GM12878 (cell line): ENCODE measurements at regions not wholly inside any gene's neighbourhood (a gene's known extent, or its start where the extent isn't known, plus 50 kb on each side); places are given as distances from the start of the nearest gene placed in this dataset.

Source experiments
- ATAC-seq: fragments of 200-7000 bp; cut with Tn5 transposase; 3 replicates; pipeline ENCODE4 v1.9.1; 2020; ENCODE audit warnings: mild to moderate bottlenecking, moderate library complexity
- BruUV-seq: library from RNA; stranded (reverse); fragments of 400-500 nt; replicated peaks from 2 replicates; lab custom pipeline; 2021; lab: Mats Ljungman, UMichigan
- CTCF ChIA-PET: fragments of 300-600 bp; sonication (Branson Sonifier 250); formaldehyde crosslinking; extraction: SDS; loops from one replicate; lab custom pipeline; 2021; ENCODE audit warnings: inconsistent platforms; lab: Yijun Ruan, JAX
- POLR2A ChIA-PET: fragments of 350-600 bp; formaldehyde crosslinking; extraction: SDS; loops from one replicate; lab custom pipeline; 2021; ENCODE audit warnings: inconsistent platforms; lab: Charles Lee
- RAD21 ChIA-PET: fragments of 300-600 bp; sonication (Branson Sonifier 250); formaldehyde crosslinking; loops from one replicate; lab custom pipeline; 2023; ENCODE audit warnings: antibody characterized with exemption; ENCODE audit not compliant: unreplicated experiment; lab: Charles Lee
- SMC1A ChIA-PET: fragments of 300-600 bp; sonication (Branson Sonifier 250); formaldehyde crosslinking; loops from one replicate; lab custom pipeline; 2023; ENCODE audit not compliant: unreplicated experiment, uncharacterized antibody; lab: Charles Lee
- DNase-seq: peaks from one replicate; pipeline ENCODE4 v3.0.0-alpha.2; 2011; ENCODE audit warnings: low read depth, low spot score
- FAIRE-seq: peaks from 3 replicates; lab custom pipeline; 2011; peaks lifted over from hg19 to GRCh38; lab: Jason Lieb, UNC
- H2AFZ ChIP-seq: 2 replicates; pipeline ENCODE4 v1.6.0; 2011; ENCODE audit warnings: low read depth, low read length, control low read depth; ENCODE audit not compliant: control insufficient read depth
- H3K27ac ChIP-seq: 2 replicates; pipeline ENCODE4 v1.5.1; 2011; ENCODE audit warnings: control low read depth; ENCODE audit not compliant: control insufficient read depth, insufficient read depth
- H3K27me3 ChIP-seq, 2 experiments: replicated peaks in 1 of 2; 2 replicates each; pipeline versions ENCODE4 v1.6.0 to v1.6.1; 2011; ENCODE audit warnings: low read length in 1 of 2; ENCODE audit not compliant: control insufficient read depth in 2 of 2, insufficient read depth in 2 of 2
- H3K36me3 ChIP-seq, 2 experiments: 2 replicates each; pipeline ENCODE4 v1.5.1; 2011; ENCODE audit warnings: low read length in 1 of 2; ENCODE audit not compliant: control insufficient read depth in 2 of 2, insufficient read depth in 2 of 2
- H3K4me1 ChIP-seq: 2 replicates; pipeline ENCODE4 v1.6.1; 2011; ENCODE audit warnings: mild to moderate bottlenecking, low read length, moderate library complexity, mixed read lengths; ENCODE audit not compliant: control insufficient read depth, insufficient read depth
- H3K4me2 ChIP-seq: 2 replicates; pipeline ENCODE4 v1.6.0; 2011; ENCODE audit warnings: control low read depth; ENCODE audit not compliant: control insufficient read depth, insufficient read depth
- H3K4me3 ChIP-seq: fragments of 200-600 bp; sonication (generic); 2 replicates; pipeline ENCODE4 v1.5.1; 2016
- H3K79me2 ChIP-seq: 2 replicates; pipeline ENCODE4 v1.6.0; 2011; ENCODE audit warnings: low read length; ENCODE audit not compliant: control insufficient read depth, insufficient read depth
- H3K9ac ChIP-seq: 2 replicates; pipeline ENCODE4 v1.8.0; 2011; ENCODE audit warnings: low read length, control low read depth, mixed read lengths; ENCODE audit not compliant: control insufficient read depth, insufficient read depth
- H3K9me3 ChIP-seq: replicated peaks from 3 replicates; pipeline ENCODE4 v1.5.1; 2011; ENCODE audit warnings: mild to moderate bottlenecking, low read length; ENCODE audit not compliant: control insufficient read depth, insufficient read depth
- H4K20me1 ChIP-seq: 2 replicates; pipeline ENCODE4 v1.6.0; 2011; ENCODE audit not compliant: control insufficient read depth, insufficient read depth
- ATF3 ChIP-seq: IDR thresholded peaks from 2 replicates; pipeline ENCODE4 v1.6.1; 2011; ENCODE audit warnings: low read depth, mild to moderate bottlenecking, low read length, moderate library complexity, borderline replicate concordance; ENCODE audit errors: extremely low read depth
- ETV6 ChIP-seq, 2 experiments: fragments of 450-650 bp in 1 of 2; IDR thresholded peaks in 1 of 2; conservative IDR thresholded peaks in 1 of 2; 2 replicates each; pipeline ENCODE4 v1.6.1; 2014; ENCODE audit warnings: antibody characterized with exemption in 1 of 2, borderline replicate concordance in 1 of 2, low read depth in 1 of 2, mild to moderate bottlenecking in 1 of 2, moderate library complexity in 1 of 2
- MEF2A ChIP-seq: IDR thresholded peaks from 2 replicates; pipeline ENCODE4 v1.6.1; 2011; ENCODE audit warnings: low read depth, mild to moderate bottlenecking, low read length, moderate library complexity; ENCODE audit not compliant: insufficient read depth
- SREBF1 ChIP-seq: IDR thresholded peaks from 2 replicates; pipeline ENCODE4 v1.6.1; 2012; ENCODE audit warnings: mild to moderate bottlenecking, low read length
- ZBED1 ChIP-seq: IDR thresholded peaks from 2 replicates; pipeline ENCODE4 v1.6.1; 2016; ENCODE audit warnings: borderline replicate concordance
- ZBTB11 ChIP-seq: fragments of 450-650 bp; formaldehyde crosslinking; IDR thresholded peaks from 2 replicates; pipeline ENCODE4 v1.5.0; 2022; ENCODE audit warnings: mild to moderate bottlenecking, missing genetic modification characterization
- WGBS: methylation state at CpG from one replicate; pipeline ENCODE4 v1.1.6; 2016; ENCODE audit warnings: low lambda C conversion rate; ENCODE audit not compliant: insufficient replicate concordance, insufficient coverage; ENCODE audit errors: missing lambda C conversion rate; 5-methylcytosine and 5-hydroxymethylcytosine counted together
- in situ Hi-C: fragments of 300-500 bp; cut with MboI; formaldehyde crosslinking; loops from 9 replicates; pipeline ENCODE4 v1.14.3; 2018; ENCODE audit warnings: mixed read lengths
- intact Hi-C: fragments of 100-400 bp; cut with micrococcal nuclease; formaldehyde crosslinking; loops from one replicate; pipeline ENCODE4 v1.14.2; 2022; ENCODE audit not compliant: unreplicated experiment

- Histone ChIP-seq H3K4me3 (no peak overlapping the region), H3K79me2 (no peaks in the 10 kb centered on the region), H2AFZ (no peak overlapping the region), H3K4me1 (no peaks in the 10 kb centered on the region), H3K27ac (no peak overlapping the region), H3K27me3 (no peaks in the 10 kb centered on the region), H3K9ac (no peak overlapping the region), H3K36me3 (no peaks in the 10 kb centered on the region), H4K20me1 (no peaks in the 10 kb centered on the region), H3K9me3 (no peaks in the 10 kb centered on the region), H3K4me2 (no peak overlapping the region)
- intact Hi-C loops (loop anchor here (5.0 to 10.0 kb wide), 3 partner anchors 334 to 576 kb away; no protein-coding TSS in a partner anchor), in situ Hi-C loops (no loop called here)
- CTCF ChIA-PET, result no interaction called here
- SMC1A ChIA-PET, result no interaction called here
- POLR2A ChIA-PET, result no interaction called here
- BruUV-seq, result no TSS peak
- 94% methylated on average over 2 of the region's 2 CpGs for WGBS
- TF ChIP-seq ZBTB11 (CRISPR knock-in tag) (no peak), ATF3 (no peak), MEF2A (no peak), SREBF1 (no peak), ETV6 (conservative IDR thresholded peaks at IDR 0.05 in 1 of 2, IDR thresholded peaks at IDR 0.05 in 1 of 2; ENCODE audit: borderline replicate concordance in 1 of 2, low read depth in 1 of 2) (no peak), ZBED1 (no peak)
- RAD21 ChIA-PET, result no interaction called here
- no peak for DNase-seq
- no peak for ATAC-seq
- no peak for FAIRE-seq
Measured at GRCh38 chr10:108208732-108209131, 1044.2 kb upstream of the SORCS1 start.
